HEK293 (cell line): ENCODE measurements at regions not wholly inside any gene's neighbourhood (a gene's known extent, or its start where the extent isn't known, plus 50 kb on each side); places are given as distances from the start of the nearest gene placed in this dataset.

Experiments
- GLI4 ChIP-seq: fragments of 450-650 bp; formaldehyde crosslinking; IDR thresholded peaks from 2 replicates; pipeline ENCODE4 v1.5.1; 2016; ENCODE audit warnings: missing biosample characterization, missing genetic modification characterization
- TRIM28 ChIP-seq: IDR thresholded peaks from 2 replicates; pipeline ENCODE4 v1.6.1; 2011; ENCODE audit warnings: low read length, control low read depth, borderline replicate concordance
- YY1 ChIP-seq: fragments of 450-650 bp; formaldehyde crosslinking; IDR thresholded peaks from 2 replicates; pipeline ENCODE4 v1.5.1; 2018; ENCODE audit warnings: missing biosample characterization, missing genetic modification characterization
- ZFP37 ChIP-seq: fragments of 450-650 bp; formaldehyde crosslinking; IDR thresholded peaks from 2 replicates; pipeline ENCODE4 v1.5.1; 2016; ENCODE audit warnings: missing biosample characterization, missing genetic modification characterization
- ZNF146 ChIP-seq: fragments of 450-650 bp; formaldehyde crosslinking; IDR thresholded peaks from 2 replicates; pipeline ENCODE4 v1.5.1; 2016; ENCODE audit warnings: missing biosample characterization, missing genetic modification characterization
- ZNF175 ChIP-seq: fragments of 450-650 bp; formaldehyde crosslinking; IDR thresholded peaks from 2 replicates; pipeline ENCODE4 v1.5.1; 2016; ENCODE audit warnings: missing biosample characterization, missing genetic modification characterization
- ZNF274 ChIP-seq, 2 experiments: fragments of 200-500 bp in 1 of 2; fragments of 450-650 bp in 1 of 2; sonication (Bioruptor generic) in 1 of 2; formaldehyde crosslinking in 1 of 2; IDR thresholded peaks; 2 replicates each; pipeline versions ENCODE4 v1.5.1 to v1.6.1; 2014 to 2016; ENCODE audit warnings: borderline replicate concordance in 1 of 2, inconsistent platforms in 1 of 2, low read length in 1 of 2, missing biosample characterization in 1 of 2, missing genetic modification characterization in 1 of 2
- ZNF354C ChIP-seq: fragments of 450-650 bp; formaldehyde crosslinking; IDR thresholded peaks from 2 replicates; pipeline ENCODE4 v1.5.1; 2016; ENCODE audit warnings: missing biosample characterization, missing genetic modification characterization, low read depth, borderline replicate concordance
- ZNF830 ChIP-seq: fragments of 450-650 bp; IDR thresholded peaks from 2 replicates; pipeline ENCODE4 v1.5.0; 2018; ENCODE audit warnings: missing biosample characterization, missing genetic modification characterization, low read depth, mild to moderate bottlenecking, moderate library complexity
- TF ChIP-seq, protein P1 (sequence below): fragments of 450-650 bp; formaldehyde crosslinking; IDR thresholded peaks from 2 replicates; pipeline ENCODE4 v1.5.1; 2016; ENCODE audit warnings: missing biosample characterization, missing genetic modification characterization
- TF ChIP-seq, protein P2 (sequence below): fragments of 450-650 bp; formaldehyde crosslinking; IDR thresholded peaks from 2 replicates; pipeline ENCODE4 v1.5.1; 2016; ENCODE audit warnings: missing biosample characterization, missing genetic modification characterization
- TF ChIP-seq, protein P3 (sequence below): fragments of 450-650 bp; formaldehyde crosslinking; IDR thresholded peaks from 2 replicates; pipeline ENCODE4 v1.5.1; 2016; ENCODE audit warnings: missing biosample characterization, missing genetic modification characterization
- TF ChIP-seq, protein P4 (sequence below): fragments of 450-650 bp; formaldehyde crosslinking; IDR thresholded peaks from 2 replicates; pipeline ENCODE4 v1.5.1; 2016; ENCODE audit warnings: missing biosample characterization, missing genetic modification characterization

DNA sequence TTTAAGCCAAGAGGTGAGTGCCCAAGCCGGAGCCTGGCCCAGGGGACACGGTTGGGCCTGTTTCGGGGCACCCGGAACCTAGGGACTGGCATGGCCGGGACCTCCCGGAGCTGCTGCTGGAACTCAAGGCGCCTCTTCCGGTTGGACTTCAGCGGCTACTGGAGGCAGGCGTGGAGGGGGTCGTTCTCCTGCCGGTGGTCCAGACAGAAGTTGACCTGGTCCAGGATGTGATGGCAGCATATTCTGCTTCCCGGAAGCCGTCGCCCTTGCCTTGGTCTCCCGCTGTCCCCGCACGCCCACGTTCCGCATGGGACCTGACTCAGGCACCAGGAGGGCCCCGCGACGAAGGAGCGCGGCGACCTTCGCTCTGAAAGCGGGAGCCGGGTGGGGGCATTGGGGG, 240.8 kb downstream of the FOXA2 start:
- TF ChIP-seq TRIM28, result no peak
- TF ChIP-seq, protein P1, sequence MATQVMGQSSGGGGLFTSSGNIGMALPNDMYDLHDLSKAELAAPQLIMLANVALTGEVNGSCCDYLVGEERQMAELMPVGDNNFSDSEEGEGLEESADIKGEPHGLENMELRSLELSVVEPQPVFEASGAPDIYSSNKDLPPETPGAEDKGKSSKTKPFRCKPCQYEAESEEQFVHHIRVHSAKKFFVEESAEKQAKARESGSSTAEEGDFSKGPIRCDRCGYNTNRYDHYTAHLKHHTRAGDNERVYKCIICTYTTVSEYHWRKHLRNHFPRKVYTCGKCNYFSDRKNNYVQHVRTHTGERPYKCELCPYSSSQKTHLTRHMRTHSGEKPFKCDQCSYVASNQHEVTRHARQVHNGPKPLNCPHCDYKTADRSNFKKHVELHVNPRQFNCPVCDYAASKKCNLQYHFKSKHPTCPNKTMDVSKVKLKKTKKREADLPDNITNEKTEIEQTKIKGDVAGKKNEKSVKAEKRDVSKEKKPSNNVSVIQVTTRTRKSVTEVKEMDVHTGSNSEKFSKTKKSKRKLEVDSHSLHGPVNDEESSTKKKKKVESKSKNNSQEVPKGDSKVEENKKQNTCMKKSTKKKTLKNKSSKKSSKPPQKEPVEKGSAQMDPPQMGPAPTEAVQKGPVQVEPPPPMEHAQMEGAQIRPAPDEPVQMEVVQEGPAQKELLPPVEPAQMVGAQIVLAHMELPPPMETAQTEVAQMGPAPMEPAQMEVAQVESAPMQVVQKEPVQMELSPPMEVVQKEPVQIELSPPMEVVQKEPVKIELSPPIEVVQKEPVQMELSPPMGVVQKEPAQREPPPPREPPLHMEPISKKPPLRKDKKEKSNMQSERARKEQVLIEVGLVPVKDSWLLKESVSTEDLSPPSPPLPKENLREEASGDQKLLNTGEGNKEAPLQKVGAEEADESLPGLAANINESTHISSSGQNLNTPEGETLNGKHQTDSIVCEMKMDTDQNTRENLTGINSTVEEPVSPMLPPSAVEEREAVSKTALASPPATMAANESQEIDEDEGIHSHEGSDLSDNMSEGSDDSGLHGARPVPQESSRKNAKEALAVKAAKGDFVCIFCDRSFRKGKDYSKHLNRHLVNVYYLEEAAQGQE (tag by site-specific recombination), result no peak
- no peak for TF ChIP-seq ZNF146 (tag by site-specific recombination)
- TF ChIP-seq, protein P2, sequence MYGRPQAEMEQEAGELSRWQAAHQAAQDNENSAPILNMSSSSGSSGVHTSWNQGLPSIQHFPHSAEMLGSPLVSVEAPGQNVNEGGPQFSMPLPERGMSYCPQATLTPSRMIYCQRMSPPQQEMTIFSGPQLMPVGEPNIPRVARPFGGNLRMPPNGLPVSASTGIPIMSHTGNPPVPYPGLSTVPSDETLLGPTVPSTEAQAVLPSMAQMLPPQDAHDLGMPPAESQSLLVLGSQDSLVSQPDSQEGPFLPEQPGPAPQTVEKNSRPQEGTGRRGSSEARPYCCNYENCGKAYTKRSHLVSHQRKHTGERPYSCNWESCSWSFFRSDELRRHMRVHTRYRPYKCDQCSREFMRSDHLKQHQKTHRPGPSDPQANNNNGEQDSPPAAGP (tag by site-specific recombination), result no peak
- TF ChIP-seq GLI4 (tag by site-specific recombination), result no peak
- TF ChIP-seq, protein P3, sequence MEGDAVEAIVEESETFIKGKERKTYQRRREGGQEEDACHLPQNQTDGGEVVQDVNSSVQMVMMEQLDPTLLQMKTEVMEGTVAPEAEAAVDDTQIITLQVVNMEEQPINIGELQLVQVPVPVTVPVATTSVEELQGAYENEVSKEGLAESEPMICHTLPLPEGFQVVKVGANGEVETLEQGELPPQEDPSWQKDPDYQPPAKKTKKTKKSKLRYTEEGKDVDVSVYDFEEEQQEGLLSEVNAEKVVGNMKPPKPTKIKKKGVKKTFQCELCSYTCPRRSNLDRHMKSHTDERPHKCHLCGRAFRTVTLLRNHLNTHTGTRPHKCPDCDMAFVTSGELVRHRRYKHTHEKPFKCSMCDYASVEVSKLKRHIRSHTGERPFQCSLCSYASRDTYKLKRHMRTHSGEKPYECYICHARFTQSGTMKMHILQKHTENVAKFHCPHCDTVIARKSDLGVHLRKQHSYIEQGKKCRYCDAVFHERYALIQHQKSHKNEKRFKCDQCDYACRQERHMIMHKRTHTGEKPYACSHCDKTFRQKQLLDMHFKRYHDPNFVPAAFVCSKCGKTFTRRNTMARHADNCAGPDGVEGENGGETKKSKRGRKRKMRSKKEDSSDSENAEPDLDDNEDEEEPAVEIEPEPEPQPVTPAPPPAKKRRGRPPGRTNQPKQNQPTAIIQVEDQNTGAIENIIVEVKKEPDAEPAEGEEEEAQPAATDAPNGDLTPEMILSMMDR (tag by site-specific recombination), result no peak
- no peak for TF ChIP-seq ZFP37 (tag by site-specific recombination)
- no peak for TF ChIP-seq ZNF354C (tag by site-specific recombination)
- no peak for TF ChIP-seq ZNF274 (IDR thresholded peaks at IDR 0.05; ENCODE audit: low read length)
- TF ChIP-seq ZNF274 (tag by site-specific recombination; IDR thresholded peaks at IDR 0.05; ENCODE audit: borderline replicate concordance), result no peak
- no peak for TF ChIP-seq ZNF830 (tag by site-specific recombination)
- TF ChIP-seq YY1 (tag by site-specific recombination), result no peak
- TF ChIP-seq ZNF175, result no peak
- TF ChIP-seq, protein P4, sequence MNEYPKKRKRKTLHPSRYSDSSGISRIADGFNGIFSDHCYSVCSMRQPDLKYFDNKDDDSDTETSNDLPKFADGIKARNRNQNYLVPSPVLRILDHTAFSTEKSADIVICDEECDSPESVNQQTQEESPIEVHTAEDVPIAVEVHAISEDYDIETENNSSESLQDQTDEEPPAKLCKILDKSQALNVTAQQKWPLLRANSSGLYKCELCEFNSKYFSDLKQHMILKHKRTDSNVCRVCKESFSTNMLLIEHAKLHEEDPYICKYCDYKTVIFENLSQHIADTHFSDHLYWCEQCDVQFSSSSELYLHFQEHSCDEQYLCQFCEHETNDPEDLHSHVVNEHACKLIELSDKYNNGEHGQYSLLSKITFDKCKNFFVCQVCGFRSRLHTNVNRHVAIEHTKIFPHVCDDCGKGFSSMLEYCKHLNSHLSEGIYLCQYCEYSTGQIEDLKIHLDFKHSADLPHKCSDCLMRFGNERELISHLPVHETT, result no peak
